ENCODE measurements at regions not wholly inside any gene's neighbourhood (a gene's known extent, or its start where the extent isn't known, plus 50 kb on each side); places are given as distances from the start of the nearest gene placed in this dataset.

GRCh38 chr1:99361406-99361805 is 97.1 kb downstream of the PLPPR4 start:
- intact Hi-C loops (cut with micrococcal nuclease), result no loop called here
- no peak overlapping the region for H3K27ac Mint-ChIP-seq
- TF ChIP-seq CTCF (IDR thresholded peaks at IDR 0.05), result no peak

GRCh38 chr1:99363531-99363930 is 99.2 kb downstream of the PLPPR4 start:
- Histone ChIP-seq H3K27ac (ENCODE audit: low read depth in 1 of 2, low read length in 2 of 2) (no peak overlapping the region), H3K36me3 (replicated peaks in 1 of 2; ENCODE audit: control insufficient read depth in 1 of 2, insufficient read depth in 2 of 2, low read length in 2 of 2) (no peaks in the 10 kb centered on the region), H3K9ac (ENCODE audit: insufficient read depth, low read length, poor library complexity, severe bottlenecking) (no peak overlapping the region), H3K27me3 (ENCODE audit: control insufficient read depth in 2 of 2, insufficient read depth in 2 of 2, low read length in 2 of 2) (no peaks in the 10 kb centered on the region), H3K4me1 (ENCODE audit: control insufficient read depth in 1 of 2, insufficient read depth in 2 of 2, low read length in 2 of 2) (peaks cover 4 to 6% of the 10 kb centered on the region in 2 donors), H3K4me3 (replicated peaks in 1 of 3; ENCODE audit: low read depth in 2 of 3, low read length in 3 of 3) (no peak overlapping the region), H3K9me3 (replicated peaks in 1 of 2; ENCODE audit: control insufficient read depth in 1 of 2, insufficient read depth in 1 of 2, low read length in 2 of 2) (no peaks in the 10 kb centered on the region), H3K4me2 (replicated peaks; ENCODE audit: extremely low read depth, low read length, poor library complexity, severe bottlenecking) (no peak overlapping the region), H3K79me2 (ENCODE audit: insufficient read depth, low read length) (no peaks in the 10 kb centered on the region), H2AFZ (ENCODE audit: insufficient read depth, low read depth, low read length, poor library complexity, severe bottlenecking) (no peak overlapping the region), H4K20me1 (ENCODE audit: insufficient read depth, low read length) (no peaks in the 10 kb centered on the region)
- intact Hi-C loops (cut with micrococcal nuclease), result no loop called here
- WGBS (ENCODE audit: insufficient coverage), result 43% methylated on average over 2 of the region's 2 CpGs
- no peak for DNase-seq
- Mint-ChIP-seq H3K36me3 (no peaks in the 10 kb centered on the region), H3K4me3 (no peak overlapping the region), H3K4me1 (peaks cover 13% of the 10 kb centered on the region), H3K9me3 (peaks cover 0 to 5% (median 2%) of the 10 kb centered on the region in 7 donors), H3K27ac (peak overlapping the region in 2 of 7 donors; percentile 8 to 31), H3K27me3 (ENCODE audit: low read depth in 3 of 3) (peaks cover 0 to 3% (median 0%) of the 10 kb centered on the region in 3 donors)
- TF ChIP-seq CTCF (IDR thresholded peaks at IDR 0.05), result no peak

More at GRCh38 chr1:99361406-99361805, 97.1 kb downstream of the PLPPR4 start:
- H3K4me3 ChIP-seq (replicated peaks in 1 of 3; ENCODE audit: low read depth in 2 of 3, low read length in 3 of 3), result no peak overlapping the region
- Mint-ChIP-seq H3K9me3 (peaks cover 0 to 3% (median 0%) of the 10 kb centered on the region in 7 donors), H3K27me3 (ENCODE audit: low read depth in 3 of 3) (peaks cover 0 to 3% (median 0%) of the 10 kb centered on the region in 3 donors), H3K4me1 (peaks cover 13% of the 10 kb centered on the region), H3K36me3 (no peaks in the 10 kb centered on the region), H3K4me3 (no peak overlapping the region)
- no CpG with 5 or more reads among the region's 2 CpGs for WGBS (ENCODE audit: insufficient coverage)
- no peak overlapping the region for H3K4me2 ChIP-seq (replicated peaks; ENCODE audit: extremely low read depth, low read length, poor library complexity, severe bottlenecking)
- H3K9ac ChIP-seq (ENCODE audit: insufficient read depth, low read length, poor library complexity, severe bottlenecking), result no peak overlapping the region
- no peak overlapping the region for H3K27ac ChIP-seq (ENCODE audit: low read depth in 1 of 2, low read length in 2 of 2)
- H3K4me1 ChIP-seq (ENCODE audit: control insufficient read depth in 1 of 2, insufficient read depth in 2 of 2, low read length in 2 of 2), result peaks cover 4 to 6% of the 10 kb centered on the region in 2 donors
- no peaks in the 10 kb centered on the region for H3K36me3 ChIP-seq (replicated peaks in 1 of 2; ENCODE audit: control insufficient read depth in 1 of 2, insufficient read depth in 2 of 2, low read length in 2 of 2)
- no peaks in the 10 kb centered on the region for H3K27me3 ChIP-seq (ENCODE audit: control insufficient read depth in 2 of 2, insufficient read depth in 2 of 2, low read length in 2 of 2)
- no peak for DNase-seq
- H2AFZ ChIP-seq (ENCODE audit: insufficient read depth, low read depth, low read length, poor library complexity, severe bottlenecking), result no peak overlapping the region
- no peaks in the 10 kb centered on the region for H4K20me1 ChIP-seq (ENCODE audit: insufficient read depth, low read length)
- H3K79me2 ChIP-seq (ENCODE audit: insufficient read depth, low read length), result no peaks in the 10 kb centered on the region
- H3K9me3 ChIP-seq (replicated peaks in 1 of 2; ENCODE audit: control insufficient read depth in 1 of 2, insufficient read depth in 1 of 2, low read length in 2 of 2), result no peaks in the 10 kb centered on the region

Data from CD14-positive monocyte (primary cell).